ENCODE measurements at regions not wholly inside any gene's neighbourhood (a gene's known extent, or its start where the extent isn't known, plus 50 kb on each side); places are given as distances from the start of the nearest gene placed in this dataset.
"Not testable (repeated sequence)": the region's sequence is repeated elsewhere in the genome, so short reads cannot be mapped to it uniquely, and the experiment has no call there.

DNA sequence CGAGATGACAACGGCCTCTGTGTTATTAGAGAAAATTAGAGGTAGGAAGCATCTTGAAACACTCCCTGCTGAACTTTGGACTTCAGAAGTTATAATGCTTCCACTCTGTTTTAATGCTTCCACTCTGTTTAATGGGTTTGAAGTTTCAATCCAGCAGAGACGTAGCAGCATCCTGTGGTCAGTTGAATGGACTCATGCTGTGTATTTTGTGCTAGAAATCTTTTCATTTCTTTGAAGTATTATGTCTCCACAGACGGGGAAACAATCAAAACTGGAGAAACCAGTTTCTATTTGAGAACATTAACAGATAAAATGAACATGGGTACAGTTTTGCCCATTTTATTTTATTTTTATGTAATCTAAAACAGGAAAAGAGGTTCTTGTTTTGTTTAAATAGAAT is 1736.2 kb downstream of the SLITRK5 start:
- Mint-ChIP-seq H3K4me3 (no peak overlapping the region), H3K27me3 (no peaks in the 10 kb centered on the region), H3K4me1 (no peaks in the 10 kb centered on the region), H3K36me3 (ENCODE audit: low read depth) (no peaks in the 10 kb centered on the region), H3K27ac (no peak overlapping the region), H3K9me3 (peaks cover 9% of the 10 kb centered on the region)
- no peak for ATAC-seq (ENCODE audit: low read depth)
- DNase-seq, result no peak
- ChIA-PET POLR2A (no interaction called here), CTCF (no interaction called here)
- intact Hi-C loops (cut with micrococcal nuclease), result no loop called here
- TF ChIP-seq, protein P1, sequence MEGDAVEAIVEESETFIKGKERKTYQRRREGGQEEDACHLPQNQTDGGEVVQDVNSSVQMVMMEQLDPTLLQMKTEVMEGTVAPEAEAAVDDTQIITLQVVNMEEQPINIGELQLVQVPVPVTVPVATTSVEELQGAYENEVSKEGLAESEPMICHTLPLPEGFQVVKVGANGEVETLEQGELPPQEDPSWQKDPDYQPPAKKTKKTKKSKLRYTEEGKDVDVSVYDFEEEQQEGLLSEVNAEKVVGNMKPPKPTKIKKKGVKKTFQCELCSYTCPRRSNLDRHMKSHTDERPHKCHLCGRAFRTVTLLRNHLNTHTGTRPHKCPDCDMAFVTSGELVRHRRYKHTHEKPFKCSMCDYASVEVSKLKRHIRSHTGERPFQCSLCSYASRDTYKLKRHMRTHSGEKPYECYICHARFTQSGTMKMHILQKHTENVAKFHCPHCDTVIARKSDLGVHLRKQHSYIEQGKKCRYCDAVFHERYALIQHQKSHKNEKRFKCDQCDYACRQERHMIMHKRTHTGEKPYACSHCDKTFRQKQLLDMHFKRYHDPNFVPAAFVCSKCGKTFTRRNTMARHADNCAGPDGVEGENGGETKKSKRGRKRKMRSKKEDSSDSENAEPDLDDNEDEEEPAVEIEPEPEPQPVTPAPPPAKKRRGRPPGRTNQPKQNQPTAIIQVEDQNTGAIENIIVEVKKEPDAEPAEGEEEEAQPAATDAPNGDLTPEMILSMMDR (IDR thresholded peaks at IDR 0.05), result no peak

DNA sequence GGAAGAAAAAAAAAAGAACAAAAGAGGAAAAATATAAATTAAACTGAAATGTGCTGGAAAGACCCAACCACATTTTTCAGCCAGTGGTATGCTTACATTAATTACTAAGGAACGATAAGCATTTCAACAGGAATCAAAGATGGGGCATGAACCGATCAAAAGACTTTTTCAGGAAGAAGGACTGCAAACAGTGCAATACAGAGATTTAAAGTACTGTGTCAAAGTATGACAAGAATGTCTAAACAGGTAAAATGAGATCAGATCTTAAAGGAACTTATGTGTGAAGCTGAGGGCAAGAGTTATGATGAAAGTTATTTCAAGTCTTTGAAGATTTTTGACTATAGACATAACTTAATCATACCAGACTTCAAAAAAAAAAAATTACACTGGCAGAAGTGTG is 1761.8 kb downstream of the SLITRK5 start:
- ATAC-seq (ENCODE audit: low read depth) (no peak), DNase-seq (no peak)
- Mint-ChIP-seq H3K9me3 (peaks cover 15% of the 10 kb centered on the region), H3K27me3 (no peaks in the 10 kb centered on the region), H3K36me3 (ENCODE audit: low read depth) (no peaks in the 10 kb centered on the region), H3K4me1 (no peaks in the 10 kb centered on the region), H3K27ac (no peak overlapping the region), H3K4me3 (no peak overlapping the region)
- intact Hi-C loops (cut with micrococcal nuclease), result no loop called here
- POLR2A ChIA-PET, result no interaction called here
- TF ChIP-seq, protein P1 (IDR thresholded peaks at IDR 0.05), result no peak
- CTCF ChIA-PET, result no interaction called here

DNA sequence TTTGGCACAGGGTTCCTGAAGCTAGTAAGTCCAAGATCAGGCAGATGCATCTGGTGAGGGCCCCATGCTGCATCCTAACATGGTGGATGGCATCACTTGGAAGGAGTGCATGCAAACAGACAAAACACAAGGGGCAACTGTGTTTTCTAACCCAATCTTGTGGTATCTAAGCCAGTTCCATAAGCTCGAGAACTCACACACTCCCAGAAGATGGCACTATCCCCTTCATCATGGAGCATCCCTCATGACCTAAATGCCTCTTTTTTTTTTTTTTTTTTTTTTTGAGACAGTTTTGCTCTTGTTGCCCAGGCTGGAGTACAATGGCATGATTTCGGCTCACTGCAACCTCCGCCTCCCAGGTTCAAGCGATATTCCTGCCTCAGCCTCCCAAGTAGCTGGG is 1763.5 kb downstream of the SLITRK5 start:
- H3K4me1 Mint-ChIP-seq; DNase-seq; H3K27me3 Mint-ChIP-seq; POLR2A ChIA-PET; H3K36me3 Mint-ChIP-seq (ENCODE audit: low read depth); CTCF ChIA-PET; intact Hi-C loops (cut with micrococcal nuclease); H3K4me3 Mint-ChIP-seq; H3K27ac Mint-ChIP-seq; ATAC-seq (ENCODE audit: low read depth): not testable (repeated sequence)
- peaks cover 12% of the 10 kb centered on the region for H3K9me3 Mint-ChIP-seq

DNA sequence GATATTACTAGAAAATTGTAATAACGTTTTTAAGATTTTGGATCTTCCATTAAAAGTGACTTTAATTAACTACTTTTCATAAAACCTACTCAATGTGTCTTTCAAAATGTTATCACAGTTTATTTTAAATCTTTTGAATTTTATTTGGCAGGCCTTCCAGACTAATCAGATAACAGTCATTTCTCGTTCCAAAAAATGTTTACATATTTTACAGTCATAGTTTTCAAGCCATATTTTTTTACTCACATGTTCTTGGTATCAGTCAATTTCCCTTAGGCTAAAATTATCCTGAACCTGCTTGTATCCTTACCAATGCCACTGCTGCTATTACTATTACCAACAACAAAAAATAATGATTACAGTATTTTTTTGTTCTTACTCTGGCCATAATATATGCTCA is 1783.5 kb downstream of the SLITRK5 start:
- Mint-ChIP-seq H3K9me3 (peaks cover 4% of the 10 kb centered on the region), H3K4me3 (no peak overlapping the region), H3K36me3 (ENCODE audit: low read depth) (no peaks in the 10 kb centered on the region), H3K27ac (no peak overlapping the region), H3K4me1 (no peaks in the 10 kb centered on the region), H3K27me3 (no peaks in the 10 kb centered on the region)
- TF ChIP-seq, protein P1 (IDR thresholded peaks at IDR 0.05), result no peak
- ChIA-PET CTCF (no interaction called here), POLR2A (no interaction called here)
- ATAC-seq (ENCODE audit: low read depth) (no peak), DNase-seq (no peak)
- intact Hi-C loops (cut with micrococcal nuclease), result no loop called here

DNA sequence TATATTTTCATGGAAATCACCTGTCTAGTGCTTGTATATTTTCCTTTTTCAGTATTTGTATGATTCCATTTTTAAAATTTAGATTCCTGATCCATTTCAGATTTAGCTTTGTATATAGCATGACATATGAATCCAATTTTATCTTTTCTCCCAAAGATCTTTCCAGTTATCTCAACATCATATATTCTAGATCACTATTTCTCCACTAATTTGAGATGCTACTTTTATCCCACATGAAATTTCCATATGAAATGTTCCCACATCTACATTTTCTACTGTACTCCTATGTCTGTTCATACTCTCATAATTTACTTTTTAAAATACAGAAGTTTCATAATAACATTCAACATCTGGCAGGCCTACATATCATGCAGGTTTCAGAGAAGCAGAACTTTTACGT is 1784.1 kb downstream of the SLITRK5 start:
- ATAC-seq (ENCODE audit: low read depth) (no peak), DNase-seq (no peak)
- Mint-ChIP-seq H3K36me3 (ENCODE audit: low read depth) (no peaks in the 10 kb centered on the region), H3K4me3 (no peak overlapping the region), H3K4me1 (no peaks in the 10 kb centered on the region), H3K27me3 (no peaks in the 10 kb centered on the region), H3K27ac (no peak overlapping the region), H3K9me3 (peaks cover 4% of the 10 kb centered on the region)
- POLR2A ChIA-PET, result no interaction called here
- CTCF ChIA-PET, result no interaction called here
- TF ChIP-seq, protein P1 (IDR thresholded peaks at IDR 0.05), result no peak
- intact Hi-C loops (cut with micrococcal nuclease), result no loop called here

DNA sequence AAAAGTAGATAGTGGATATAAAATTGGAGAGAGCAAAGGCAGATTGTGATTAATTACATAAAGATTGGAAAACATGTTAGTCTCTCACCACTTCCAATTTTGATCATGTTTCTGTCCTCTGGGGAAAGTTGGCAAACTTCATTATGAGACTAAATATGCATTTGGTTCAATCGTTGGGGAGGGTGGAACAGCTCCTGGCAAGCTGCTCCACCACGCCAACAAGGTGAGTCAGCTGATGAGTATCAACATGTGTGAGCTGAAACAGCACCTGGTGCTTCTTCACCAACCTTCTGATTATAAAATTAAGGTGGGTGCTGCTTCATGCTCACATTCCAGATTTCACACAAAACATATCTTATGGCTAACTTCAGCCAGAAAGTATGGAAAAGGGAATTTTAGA is 1784.6 kb downstream of the SLITRK5 start:
- CTCF ChIA-PET, result no interaction called here
- DNase-seq (no peak), ATAC-seq (ENCODE audit: low read depth) (no peak)
- no peaks in the 10 kb centered on the region for H3K36me3 Mint-ChIP-seq (ENCODE audit: low read depth)
- TF ChIP-seq, protein P1 (IDR thresholded peaks at IDR 0.05), result no peak
- no peaks in the 10 kb centered on the region for H3K4me1 Mint-ChIP-seq
- H3K27me3 Mint-ChIP-seq, result no peaks in the 10 kb centered on the region
- intact Hi-C loops (cut with micrococcal nuclease), result no loop called here
- H3K27ac Mint-ChIP-seq, result no peak overlapping the region
- peaks cover 4% of the 10 kb centered on the region for H3K9me3 Mint-ChIP-seq
- H3K4me3 Mint-ChIP-seq, result no peak overlapping the region
- POLR2A ChIA-PET, result no interaction called here
